ENCODE measurements at regions not wholly inside any gene's neighbourhood (a gene's known extent, or its start where the extent isn't known, plus 50 kb on each side); places are given as distances from the start of the nearest gene placed in this dataset.
A peak's percentile ranks its signal among the peaks of the same experiment; 100 is the strongest.

DNA sequence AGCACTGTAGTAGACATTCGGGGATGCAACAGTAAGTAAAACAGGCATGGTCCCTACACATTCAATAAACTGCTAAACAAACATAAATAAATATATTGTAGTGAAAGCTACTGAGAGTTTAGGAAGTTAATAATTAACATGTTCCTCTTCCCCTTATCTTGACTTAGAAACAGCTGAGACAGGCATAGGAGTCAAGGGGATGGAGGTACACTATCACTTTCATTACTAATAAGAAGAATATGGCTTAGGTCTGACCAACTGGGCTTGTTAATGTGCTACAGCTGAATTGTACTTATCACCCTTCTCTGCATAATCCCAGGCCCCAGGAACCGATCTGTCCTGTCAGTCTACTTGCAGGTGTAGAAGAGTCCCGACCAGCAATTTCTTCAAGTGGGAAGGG is 116.3 kb upstream of the DAZL start:
- TF ChIP-seq, protein P1, sequence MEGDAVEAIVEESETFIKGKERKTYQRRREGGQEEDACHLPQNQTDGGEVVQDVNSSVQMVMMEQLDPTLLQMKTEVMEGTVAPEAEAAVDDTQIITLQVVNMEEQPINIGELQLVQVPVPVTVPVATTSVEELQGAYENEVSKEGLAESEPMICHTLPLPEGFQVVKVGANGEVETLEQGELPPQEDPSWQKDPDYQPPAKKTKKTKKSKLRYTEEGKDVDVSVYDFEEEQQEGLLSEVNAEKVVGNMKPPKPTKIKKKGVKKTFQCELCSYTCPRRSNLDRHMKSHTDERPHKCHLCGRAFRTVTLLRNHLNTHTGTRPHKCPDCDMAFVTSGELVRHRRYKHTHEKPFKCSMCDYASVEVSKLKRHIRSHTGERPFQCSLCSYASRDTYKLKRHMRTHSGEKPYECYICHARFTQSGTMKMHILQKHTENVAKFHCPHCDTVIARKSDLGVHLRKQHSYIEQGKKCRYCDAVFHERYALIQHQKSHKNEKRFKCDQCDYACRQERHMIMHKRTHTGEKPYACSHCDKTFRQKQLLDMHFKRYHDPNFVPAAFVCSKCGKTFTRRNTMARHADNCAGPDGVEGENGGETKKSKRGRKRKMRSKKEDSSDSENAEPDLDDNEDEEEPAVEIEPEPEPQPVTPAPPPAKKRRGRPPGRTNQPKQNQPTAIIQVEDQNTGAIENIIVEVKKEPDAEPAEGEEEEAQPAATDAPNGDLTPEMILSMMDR (conservative IDR thresholded peaks at IDR 0.05; ENCODE audit: low read length) = no peak
- no peak for TF ChIP-seq EZH2phosphoT487 (IDR thresholded peaks at IDR 0.05; ENCODE audit: borderline replicate concordance)
- peaks cover 11% of the 10 kb centered on the region for H3K4me1 ChIP-seq (ENCODE audit: insufficient read depth, low read length, poor library complexity, severe bottlenecking)
- no peak overlapping the region for H3K4me3 ChIP-seq (ENCODE audit: low read length, poor library complexity, severe bottlenecking)
- H3K79me2 ChIP-seq (ENCODE audit: insufficient read depth, low read length) = no peaks in the 10 kb centered on the region
- H3K9me3 ChIP-seq (ENCODE audit: insufficient read depth, low read depth, low read length) = peaks cover 3% of the 10 kb centered on the region; the same call in 1 of the 2 replicates
- H3K9ac ChIP-seq (ENCODE audit: low read depth, low read length, poor library complexity, severe bottlenecking) = no peak overlapping the region
- H3K4me2 ChIP-seq (ENCODE audit: low read depth, low read length, poor library complexity, severe bottlenecking) = no peak overlapping the region
- no peaks in the 10 kb centered on the region for H4K20me1 ChIP-seq (ENCODE audit: insufficient read depth, low read length, poor library complexity, severe bottlenecking)
- H3K9me2 ChIP-seq (replicated peaks; ENCODE audit: low read depth, low read length) = no peaks in the 10 kb centered on the region
- no peak overlapping the region for H2AFZ ChIP-seq (ENCODE audit: low read length)
- no peaks in the 10 kb centered on the region for H3K36me3 ChIP-seq (ENCODE audit: insufficient read depth, low read length)
- H3K27me3 ChIP-seq (ENCODE audit: insufficient read depth, low read length, poor library complexity, severe bottlenecking) = no peaks in the 10 kb centered on the region
- no peaks in the 10 kb centered on the region for H3F3A ChIP-seq (ENCODE audit: low read depth)

DNA sequence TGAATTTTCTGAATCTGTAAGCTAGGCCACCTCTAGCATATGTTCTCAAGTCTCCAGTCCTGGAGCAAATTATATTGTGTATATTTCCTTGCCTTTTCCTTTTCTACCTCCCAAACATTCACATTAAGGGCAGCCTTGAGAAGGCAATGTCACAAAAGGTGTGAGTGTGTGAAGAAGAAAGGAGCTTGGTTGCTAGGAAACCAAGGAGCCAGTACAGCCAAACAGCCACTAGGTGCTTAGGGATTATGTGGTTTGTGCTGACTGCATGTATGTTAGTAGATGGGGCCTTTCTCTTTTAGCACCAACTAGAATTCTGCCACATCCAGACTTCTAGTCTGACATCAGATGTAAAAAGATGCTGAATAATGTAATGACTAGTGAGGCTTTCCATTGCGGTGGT is 118.8 kb upstream of the DAZL start:
- Histone ChIP-seq H3K4me1 (ENCODE audit: insufficient read depth, low read length, poor library complexity, severe bottlenecking) (peaks cover 11% of the 10 kb centered on the region), H3K36me3 (ENCODE audit: insufficient read depth, low read length) (no peaks in the 10 kb centered on the region), H3F3A (ENCODE audit: low read depth) (no peaks in the 10 kb centered on the region), H3K4me2 (ENCODE audit: low read depth, low read length, poor library complexity, severe bottlenecking) (no peak overlapping the region), H3K79me2 (ENCODE audit: insufficient read depth, low read length) (no peaks in the 10 kb centered on the region), H4K20me1 (ENCODE audit: insufficient read depth, low read length, poor library complexity, severe bottlenecking) (no peaks in the 10 kb centered on the region), H2AFZ (ENCODE audit: low read length) (no peak overlapping the region), H3K9me3 (ENCODE audit: insufficient read depth, low read depth, low read length) (peaks cover 3% of the 10 kb centered on the region; the same call in 1 of the 2 replicates), H3K4me3 (ENCODE audit: low read length, poor library complexity, severe bottlenecking) (no peak overlapping the region), H3K9me2 (replicated peaks; ENCODE audit: low read depth, low read length) (no peaks in the 10 kb centered on the region), H3K27me3 (ENCODE audit: insufficient read depth, low read length, poor library complexity, severe bottlenecking) (no peaks in the 10 kb centered on the region), H3K9ac (ENCODE audit: low read depth, low read length, poor library complexity, severe bottlenecking) (no peak overlapping the region)
- no peak for TF ChIP-seq EZH2phosphoT487 (IDR thresholded peaks at IDR 0.05; ENCODE audit: borderline replicate concordance)
- TF ChIP-seq, protein P1 (conservative IDR thresholded peaks at IDR 0.05; ENCODE audit: low read length) = peak; percentile 56

DNA sequence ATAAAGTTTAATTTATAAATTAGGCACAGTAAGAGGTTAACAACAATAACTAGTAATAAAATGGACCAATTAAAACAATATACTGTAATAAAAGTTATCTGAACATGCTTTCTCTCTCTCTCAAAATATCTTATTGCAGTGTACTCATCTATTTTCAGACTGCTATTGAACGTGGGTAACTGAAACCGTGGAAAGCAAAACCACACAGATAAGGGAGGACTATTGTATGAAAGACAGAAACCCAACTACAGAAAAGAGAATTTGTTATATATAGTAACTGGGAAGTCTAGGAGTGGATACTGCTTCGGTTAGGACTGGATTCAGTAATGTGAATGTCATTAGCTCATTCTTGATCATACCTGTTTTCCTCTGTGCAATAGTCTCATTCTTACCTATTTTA is 119.3 kb upstream of the DAZL start:
- TF ChIP-seq, protein P1 (conservative IDR thresholded peaks at IDR 0.05; ENCODE audit: low read length) = no peak
- no peak for TF ChIP-seq EZH2phosphoT487 (IDR thresholded peaks at IDR 0.05; ENCODE audit: borderline replicate concordance)
- H3K36me3 ChIP-seq (ENCODE audit: insufficient read depth, low read length) = no peaks in the 10 kb centered on the region

More for the DNA sequence above, 119.3 kb upstream of the DAZL start:
- H3K4me1 ChIP-seq (ENCODE audit: insufficient read depth, low read length, poor library complexity, severe bottlenecking) = peaks cover 11% of the 10 kb centered on the region
- no peaks in the 10 kb centered on the region for H3K27me3 ChIP-seq (ENCODE audit: insufficient read depth, low read length, poor library complexity, severe bottlenecking)
- no peak overlapping the region for H3K4me3 ChIP-seq (ENCODE audit: low read length, poor library complexity, severe bottlenecking)
- peaks cover 3% of the 10 kb centered on the region; the same call in 1 of the 2 replicates for H3K9me3 ChIP-seq (ENCODE audit: insufficient read depth, low read depth, low read length)
- no peak overlapping the region for H3K4me2 ChIP-seq (ENCODE audit: low read depth, low read length, poor library complexity, severe bottlenecking)
- no peak overlapping the region for H3K9ac ChIP-seq (ENCODE audit: low read depth, low read length, poor library complexity, severe bottlenecking)
- H2AFZ ChIP-seq (ENCODE audit: low read length) = no peak overlapping the region
- no peaks in the 10 kb centered on the region for H3K9me2 ChIP-seq (replicated peaks; ENCODE audit: low read depth, low read length)
- H3K79me2 ChIP-seq (ENCODE audit: insufficient read depth, low read length) = no peaks in the 10 kb centered on the region
- H3F3A ChIP-seq (ENCODE audit: low read depth) = no peaks in the 10 kb centered on the region
- H4K20me1 ChIP-seq (ENCODE audit: insufficient read depth, low read length, poor library complexity, severe bottlenecking) = no peaks in the 10 kb centered on the region

Measured in Loucy (cell line).